ENCODE measurements at regions not wholly inside any gene's neighbourhood (a gene's known extent, or its start where the extent isn't known, plus 50 kb on each side); places are given as distances from the start of the nearest gene placed in this dataset.
"Not testable (repeated sequence)": the region's sequence is repeated elsewhere in the genome, so short reads cannot be mapped to it uniquely, and the experiment has no call there.

DNA sequence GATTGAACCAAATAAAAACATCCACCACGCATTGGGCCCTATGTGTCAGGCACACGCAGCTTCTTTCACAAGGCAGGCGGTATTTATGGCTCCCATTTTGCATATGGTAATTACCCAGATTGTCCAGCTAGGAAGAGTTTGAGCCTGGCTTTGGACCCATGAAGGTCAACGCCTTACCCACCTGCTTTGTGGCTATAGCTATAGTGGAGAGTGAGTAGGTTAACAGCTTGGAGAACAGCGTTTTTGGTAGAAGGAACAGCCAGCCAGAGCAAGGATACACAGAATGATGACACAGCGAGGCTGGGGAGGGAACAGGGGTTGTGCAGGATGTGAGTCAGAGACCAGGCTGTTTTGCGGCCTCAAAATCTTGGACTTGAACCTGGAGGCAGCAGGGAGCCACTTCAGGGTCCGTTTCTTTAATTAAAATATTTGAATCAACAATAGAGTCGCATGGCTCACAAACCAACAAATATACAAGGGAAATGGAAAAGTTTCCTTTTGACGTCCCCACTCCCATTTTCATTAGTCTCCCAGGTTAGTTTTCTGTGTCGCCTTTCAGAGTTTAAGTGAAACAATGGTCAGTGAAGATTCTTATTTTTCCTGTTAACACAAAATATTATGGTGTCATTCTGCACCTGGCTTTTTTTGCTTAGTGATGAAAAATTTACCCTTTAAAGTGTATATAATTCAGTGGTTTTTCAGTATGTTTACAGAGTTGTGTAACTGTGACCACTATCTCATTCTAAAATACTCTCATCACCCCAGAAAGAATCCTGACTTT is 118.2 kb upstream of the STX18 start:
- peaks cover 2% of the 10 kb centered on the region for H3K36me3 Mint-ChIP-seq (ENCODE audit: low read depth)
- no peaks in the 10 kb centered on the region for H3K27me3 Mint-ChIP-seq
- no peaks in the 10 kb centered on the region for H3K9me3 ChIP-seq (ENCODE audit: control insufficient read depth, low read length, poor library complexity, severe bottlenecking)
- ATAC-seq (no peak), DNase-seq (no peak)
- H3K4me3 Mint-ChIP-seq, result no peak overlapping the region
- H3K4me1 Mint-ChIP-seq, result no peaks in the 10 kb centered on the region
- no peak overlapping the region for H3K27ac Mint-ChIP-seq

- ATAC-seq, result no peak
- Mint-ChIP-seq H3K27me3 (no peaks in the 10 kb centered on the region), H3K27ac (no peak overlapping the region), H3K4me3 (no peak overlapping the region), H3K36me3 (ENCODE audit: low read depth) (peaks cover 2% of the 10 kb centered on the region), H3K4me1 (no peaks in the 10 kb centered on the region)
- no peaks in the 10 kb centered on the region for H3K9me3 ChIP-seq (ENCODE audit: control insufficient read depth, low read length, poor library complexity, severe bottlenecking)
- no peak for DNase-seq
These were observed 116.2 kb upstream of the STX18 start for GRCh38 chr4:4658052-4658451.

DNA sequence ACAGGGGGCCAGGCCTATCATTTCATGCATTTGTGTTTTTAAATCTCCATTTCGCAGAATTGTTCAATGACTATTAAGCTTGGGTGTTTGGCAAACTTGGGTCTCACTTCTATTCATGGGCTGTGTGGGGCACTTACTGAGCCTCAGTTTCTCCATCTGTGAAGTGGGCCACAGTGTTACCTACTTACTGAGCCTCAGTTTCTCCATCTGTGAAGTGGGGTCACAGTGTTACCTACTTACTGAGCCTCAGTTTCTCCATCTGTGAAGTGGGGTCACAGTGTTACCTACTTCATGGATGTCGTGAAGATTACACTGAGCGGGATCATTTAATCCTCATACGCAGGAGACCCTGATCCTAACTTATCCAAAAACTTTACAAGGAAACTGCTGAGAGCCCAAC is 115.1 kb upstream of the STX18 start:
- ATAC-seq (no peak), DNase-seq (no peak)
- Mint-ChIP-seq H3K27me3 (no peaks in the 10 kb centered on the region), H3K4me3 (no peak overlapping the region), H3K36me3 (ENCODE audit: low read depth) (no peaks in the 10 kb centered on the region), H3K4me1 (no peaks in the 10 kb centered on the region), H3K27ac (no peak overlapping the region)
- no peaks in the 10 kb centered on the region for H3K9me3 ChIP-seq (ENCODE audit: control insufficient read depth, low read length, poor library complexity, severe bottlenecking)

GRCh38 chr4:4655901-4656300 is 114.1 kb upstream of the STX18 start:
- ATAC-seq, result no peak
- Mint-ChIP-seq H3K36me3 (ENCODE audit: low read depth) (no peaks in the 10 kb centered on the region), H3K4me3 (no peak overlapping the region), H3K27me3 (no peaks in the 10 kb centered on the region), H3K4me1 (no peaks in the 10 kb centered on the region), H3K27ac (no peak overlapping the region)
- H3K9me3 ChIP-seq (ENCODE audit: control insufficient read depth, low read length, poor library complexity, severe bottlenecking), result no peaks in the 10 kb centered on the region
- no peak for DNase-seq

- DNase-seq (no peak), ATAC-seq (no peak)
- Mint-ChIP-seq H3K36me3 (ENCODE audit: low read depth) (peaks cover 2% of the 10 kb centered on the region), H3K27ac (no peak overlapping the region), H3K27me3 (no peaks in the 10 kb centered on the region), H3K4me3 (no peak overlapping the region), H3K4me1 (no peaks in the 10 kb centered on the region)
- no peaks in the 10 kb centered on the region for H3K9me3 ChIP-seq (ENCODE audit: control insufficient read depth, low read length, poor library complexity, severe bottlenecking)
These were observed 113.2 kb upstream of the STX18 start for GRCh38 chr4:4655011-4655410.

GRCh38 chr4:4651811-4652755 is 110.2 kb upstream of the STX18 start:
- DNase-seq (no peak), ATAC-seq (no peak)
- H3K9me3 ChIP-seq (ENCODE audit: control insufficient read depth, low read length, poor library complexity, severe bottlenecking), result no peaks in the 10 kb centered on the region
- Mint-ChIP-seq H3K27me3 (no peaks in the 10 kb centered on the region), H3K36me3 (ENCODE audit: low read depth) (peaks cover 2% of the 10 kb centered on the region), H3K27ac (no peak overlapping the region), H3K4me1 (no peaks in the 10 kb centered on the region), H3K4me3 (no peak overlapping the region)

DNA sequence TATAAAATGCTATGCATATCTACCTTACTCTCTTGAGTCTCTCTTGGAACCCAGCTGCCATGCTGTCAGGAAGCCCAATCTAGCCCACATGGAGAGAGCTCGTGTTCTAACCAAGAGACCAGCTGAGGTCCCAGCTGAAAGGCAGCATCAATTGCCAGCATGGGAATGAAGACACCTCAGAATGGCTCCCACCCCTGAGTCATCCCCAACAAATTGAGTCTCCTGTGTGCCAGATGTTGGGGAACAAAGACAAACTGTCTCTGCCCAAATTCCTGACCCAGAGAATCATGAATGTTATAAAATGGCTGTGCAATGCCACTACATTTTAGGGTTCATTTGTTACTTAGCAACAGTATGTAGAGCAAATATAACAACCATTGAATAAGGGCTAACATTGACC is 105.2 kb upstream of the STX18 start:
- Mint-ChIP-seq H3K4me3 (no peak overlapping the region), H3K27ac (no peak overlapping the region), H3K4me1 (no peaks in the 10 kb centered on the region), H3K27me3 (no peaks in the 10 kb centered on the region), H3K36me3 (ENCODE audit: low read depth) (peaks cover 2% of the 10 kb centered on the region)
- ATAC-seq (no peak), DNase-seq (no peak)
- H3K9me3 ChIP-seq (ENCODE audit: control insufficient read depth, low read length, poor library complexity, severe bottlenecking), result no peaks in the 10 kb centered on the region

- H3K27me3 Mint-ChIP-seq, result no peaks in the 10 kb centered on the region
- no peak overlapping the region for H3K27ac Mint-ChIP-seq
- no peaks in the 10 kb centered on the region for H3K9me3 ChIP-seq (ENCODE audit: control insufficient read depth, low read length, poor library complexity, severe bottlenecking)
- ATAC-seq, result no peak
- peaks cover 2% of the 10 kb centered on the region for H3K36me3 Mint-ChIP-seq (ENCODE audit: low read depth)
- no peak for DNase-seq
- H3K4me1 Mint-ChIP-seq, result no peaks in the 10 kb centered on the region
- H3K4me3 Mint-ChIP-seq, result no peak overlapping the region
These were observed 103.9 kb upstream of the STX18 start for GRCh38 chr4:4645743-4646142.

GRCh38 chr4:4644277-4644676 is 102.4 kb upstream of the STX18 start:
- not testable (repeated sequence) for H3K4me1 Mint-ChIP-seq

GRCh38 chr4:4643743-4644142 is 101.9 kb upstream of the STX18 start:
- not testable (repeated sequence) for H3K4me1 Mint-ChIP-seq; H3K9me3 ChIP-seq (ENCODE audit: control insufficient read depth, low read length, poor library complexity, severe bottlenecking); H3K27ac Mint-ChIP-seq; H3K4me3 Mint-ChIP-seq; ATAC-seq; DNase-seq; H3K27me3 Mint-ChIP-seq; H3K36me3 Mint-ChIP-seq (ENCODE audit: low read depth)

More at GRCh38 chr4:4644277-4644676, 102.4 kb upstream of the STX18 start:
- not testable (repeated sequence) for H3K4me3 Mint-ChIP-seq; H3K27ac Mint-ChIP-seq; ATAC-seq; H3K27me3 Mint-ChIP-seq; H3K36me3 Mint-ChIP-seq (ENCODE audit: low read depth); DNase-seq; H3K9me3 ChIP-seq (ENCODE audit: control insufficient read depth, low read length, poor library complexity, severe bottlenecking)

DNA sequence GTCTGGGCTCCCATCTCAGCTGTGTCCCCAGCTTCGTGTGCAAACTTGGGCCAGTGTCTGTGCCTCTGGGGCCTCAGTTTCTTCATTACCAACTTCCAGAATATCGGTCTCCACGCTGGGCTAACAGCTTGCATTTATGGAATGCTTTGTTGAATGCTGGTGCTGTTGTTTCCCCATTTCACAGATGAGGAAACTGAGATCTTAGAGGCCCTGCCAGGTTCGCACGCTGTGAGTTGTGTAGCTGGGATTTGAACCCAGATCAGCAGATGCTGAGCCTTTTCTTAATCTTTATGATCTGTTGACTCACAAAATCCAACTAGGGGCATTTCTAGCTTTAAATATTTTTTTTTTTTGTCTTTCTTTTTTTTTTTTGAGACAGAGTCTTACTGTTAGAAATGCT is 101.5 kb upstream of the STX18 start:
- H3K9me3 ChIP-seq (ENCODE audit: control insufficient read depth, low read length, poor library complexity, severe bottlenecking), result no peaks in the 10 kb centered on the region
- Mint-ChIP-seq H3K27ac (no peak overlapping the region), H3K4me1 (peaks cover 2% of the 10 kb centered on the region), H3K4me3 (no peak overlapping the region), H3K27me3 (no peaks in the 10 kb centered on the region), H3K36me3 (ENCODE audit: low read depth) (no peaks in the 10 kb centered on the region)
- DNase-seq (no peak), ATAC-seq (no peak)

- Mint-ChIP-seq H3K4me3 (no peak overlapping the region), H3K36me3 (ENCODE audit: low read depth) (no peaks in the 10 kb centered on the region), H3K27ac (no peak overlapping the region), H3K27me3 (no peaks in the 10 kb centered on the region), H3K4me1 (peaks cover 2% of the 10 kb centered on the region)
- no peaks in the 10 kb centered on the region for H3K9me3 ChIP-seq (ENCODE audit: control insufficient read depth, low read length, poor library complexity, severe bottlenecking)
- DNase-seq, result no peak
- no peak for ATAC-seq
These were observed 100.7 kb upstream of the STX18 start for GRCh38 chr4:4642496-4643000.

DNA sequence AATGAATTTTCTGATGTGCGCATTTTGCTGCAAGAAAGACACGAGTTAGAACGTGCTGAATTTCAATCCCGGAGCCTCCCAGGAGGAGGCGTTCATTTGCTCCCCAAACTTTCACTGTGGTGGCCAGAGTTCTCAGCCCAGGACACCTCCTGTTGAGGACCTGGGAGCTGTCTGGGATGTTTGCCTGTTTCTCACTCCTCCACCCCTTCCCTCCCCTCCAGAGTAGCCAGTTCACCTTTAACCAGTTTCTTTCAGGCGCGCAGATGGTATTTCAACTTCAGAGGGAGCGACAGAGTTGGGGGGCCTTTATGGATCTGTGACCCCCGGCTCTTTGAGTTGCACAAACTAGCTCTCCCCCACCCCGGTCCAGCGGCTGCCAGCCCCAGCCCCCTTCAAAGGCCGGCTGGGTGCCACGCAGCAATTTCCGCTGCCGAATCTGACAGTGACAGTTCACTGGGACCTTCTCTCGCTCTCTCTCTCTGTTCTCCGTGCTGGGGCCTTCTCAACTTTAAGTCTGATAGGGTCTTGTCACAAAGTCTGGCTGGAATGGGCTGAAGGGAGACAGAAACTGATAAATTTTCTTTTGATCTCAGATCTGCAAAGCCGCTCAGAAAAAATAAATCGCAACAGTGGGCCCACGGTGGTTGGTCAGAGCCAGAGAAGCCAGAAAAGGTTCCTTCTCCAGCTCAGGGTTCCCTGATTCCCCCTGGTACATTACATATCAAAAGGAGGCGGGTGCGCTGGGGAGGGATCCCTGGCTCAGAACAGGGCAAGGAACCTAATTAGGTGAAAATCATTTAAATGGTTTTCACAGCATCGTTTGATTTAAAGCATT is 100.0 kb upstream of the STX18 start:
- ATAC-seq (no peak), DNase-seq (no peak)
- no peak overlapping the region for H3K4me3 Mint-ChIP-seq
- peaks cover 2% of the 10 kb centered on the region for H3K4me1 Mint-ChIP-seq
- H3K27me3 Mint-ChIP-seq, result no peaks in the 10 kb centered on the region
- H3K27ac Mint-ChIP-seq, result no peak overlapping the region
- H3K9me3 ChIP-seq (ENCODE audit: control insufficient read depth, low read length, poor library complexity, severe bottlenecking), result no peaks in the 10 kb centered on the region
- H3K36me3 Mint-ChIP-seq (ENCODE audit: low read depth), result no peaks in the 10 kb centered on the region

Measured in T-helper 17 cell (primary cell).